NCI-H82 (cell line): ENCODE measurements at regions not wholly inside any gene's neighbourhood (a gene's known extent, or its start where the extent isn't known, plus 50 kb on each side); places are given as distances from the start of the nearest gene placed in this dataset.
"Not testable (repeated sequence)": the region's sequence is repeated elsewhere in the genome, so short reads cannot be mapped to it uniquely, and the experiment has no call there.

Experiments
- DNase-seq: peaks from one replicate; lab custom pipeline; 2025; lab: John Stamatoyannopoulos, UW

- DNase-seq: no peak
Measured at GRCh38 chr19:29154163-29154562, 58.8 kb downstream of the UQCRFS1 start.

DNA sequence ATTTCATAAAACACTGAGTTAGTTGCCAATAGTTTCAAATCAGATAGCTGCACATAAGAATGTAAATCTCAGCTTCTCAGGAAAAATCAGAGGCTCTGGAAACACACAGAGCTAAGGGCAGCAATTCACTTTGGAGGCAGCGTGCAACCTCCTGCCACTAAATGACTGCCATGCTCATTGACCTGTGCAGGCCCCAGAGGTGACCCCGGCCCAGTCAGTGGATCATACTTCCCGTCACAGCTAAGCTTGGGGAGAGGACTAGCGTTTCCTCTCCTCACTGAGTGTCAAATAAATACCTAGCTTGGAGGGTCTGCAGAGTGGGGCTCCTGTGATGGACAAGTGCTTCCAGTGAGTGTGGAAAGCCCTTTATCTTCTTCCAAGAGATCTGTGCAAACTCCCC lies 67.2 kb downstream of the UQCRFS1 start:
- DNase-seq: no peak

DNA sequence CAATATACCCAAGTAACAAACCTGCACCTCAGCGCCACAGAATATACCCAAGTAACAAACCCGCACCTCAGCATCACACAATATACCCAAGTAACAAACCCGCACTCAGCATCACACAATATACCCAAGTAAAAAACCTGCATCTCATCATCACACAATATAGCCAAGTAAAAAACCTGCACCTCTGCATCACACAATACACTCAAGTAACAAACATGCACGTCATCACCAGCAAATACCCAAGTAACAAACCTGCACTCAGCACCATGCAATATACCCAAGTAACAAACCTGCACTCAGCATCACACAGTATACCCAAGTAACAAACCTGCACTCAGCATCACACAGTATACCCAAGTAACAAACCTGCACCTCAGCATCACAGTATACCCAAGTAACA lies 69.8 kb downstream of the UQCRFS1 start:
- DNase-seq: no peak

- DNase-seq: no peak
Measured at GRCh38 chr19:29139227-29139626, 73.7 kb downstream of the UQCRFS1 start.

- not testable (repeated sequence) for DNase-seq
Measured at GRCh38 chr19:29138206-29138605, 74.7 kb downstream of the UQCRFS1 start.

DNA sequence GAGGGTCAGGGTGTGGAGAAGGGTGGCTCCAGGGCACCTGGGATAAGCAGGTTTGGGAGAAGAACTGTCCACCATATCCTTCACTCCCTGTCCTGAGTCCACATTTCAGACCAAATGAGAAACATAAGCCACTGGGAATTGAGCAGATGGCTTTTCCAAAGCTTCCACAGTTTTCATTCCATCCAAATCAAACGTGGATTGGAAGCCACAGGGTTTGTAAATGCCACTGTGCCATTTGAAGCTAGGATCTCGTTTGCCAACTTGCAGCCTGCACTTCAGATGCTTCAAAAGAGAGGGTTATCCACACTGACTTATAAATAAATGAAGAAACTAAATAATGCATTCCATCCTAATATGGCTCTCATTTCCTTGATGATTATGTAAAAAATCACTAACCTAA lies 81.5 kb downstream of the UQCRFS1 start:
- no peak for DNase-seq

GRCh38 chr19:29129148-29129547 lies 83.8 kb downstream of the UQCRFS1 start:
- DNase-seq: no peak

DNA sequence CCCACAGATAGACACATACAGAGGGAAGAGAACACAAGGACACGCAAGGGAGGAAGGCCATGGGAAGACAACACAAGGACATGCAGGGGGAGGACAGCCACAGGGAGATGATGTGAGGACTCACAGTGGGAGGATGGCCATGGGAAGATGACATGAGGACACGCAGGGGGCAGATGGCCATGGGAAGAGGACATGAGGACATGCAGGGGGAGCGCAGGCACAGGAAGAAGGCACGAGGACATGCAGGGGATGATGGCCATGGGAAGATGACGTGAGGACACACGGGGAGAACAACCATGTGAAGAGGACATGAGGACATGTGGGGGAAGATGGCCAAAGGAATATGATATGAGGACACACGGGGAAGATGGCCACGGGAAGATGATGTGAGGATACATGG lies 84.7 kb downstream of the UQCRFS1 start:
- DNase-seq: no peak

- DNase-seq: no peak
Measured at GRCh38 chr19:29122185-29122584, 90.8 kb downstream of the UQCRFS1 start.

DNA sequence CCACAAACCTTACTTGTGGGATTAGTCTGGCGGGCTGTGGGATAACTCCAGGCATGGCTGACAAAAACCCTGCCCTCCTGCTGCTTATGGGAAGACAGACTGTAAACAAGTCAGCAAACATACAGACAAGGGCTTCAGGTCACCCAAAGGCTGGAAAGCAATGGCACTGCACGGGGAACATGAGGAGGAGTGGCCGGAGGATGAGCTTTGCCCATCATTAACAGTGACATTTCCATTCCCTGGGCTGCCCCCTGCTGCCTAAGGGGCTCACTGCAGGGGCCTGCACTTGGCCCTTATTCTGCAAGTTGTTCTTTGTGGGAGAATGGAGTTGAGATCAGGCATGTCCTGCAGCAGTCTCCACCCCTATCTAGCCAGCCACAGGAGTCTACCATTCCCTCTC lies 91.3 kb downstream of the UQCRFS1 start:
- DNase-seq: peak; percentile 21

DNA sequence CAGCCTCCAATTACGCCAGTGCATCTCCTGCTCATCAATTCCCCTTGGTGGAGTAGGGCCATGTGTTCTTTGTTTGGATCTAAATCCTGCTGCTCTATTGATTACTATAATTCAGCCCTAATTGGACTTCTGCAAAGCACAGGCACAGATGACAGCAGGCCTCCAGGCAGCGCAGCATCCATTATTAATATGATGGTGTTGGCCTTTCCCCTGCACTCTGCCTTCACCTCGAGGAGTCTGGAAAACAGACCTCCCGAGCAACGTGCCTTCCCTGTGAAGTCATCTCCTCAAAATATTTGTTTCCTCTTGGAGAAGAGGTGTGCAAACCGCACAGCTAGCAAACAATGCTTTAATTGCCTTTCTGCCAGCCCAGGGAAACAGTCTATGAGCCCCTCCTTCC lies 92.5 kb downstream of the UQCRFS1 start:
- DNase-seq: no peak

GRCh38 chr19:29119590-29119989 lies 93.4 kb downstream of the UQCRFS1 start:
- DNase-seq: no peak

- DNase-seq: no peak
Measured at GRCh38 chr19:29118389-29118788, 94.6 kb downstream of the UQCRFS1 start.

DNA sequence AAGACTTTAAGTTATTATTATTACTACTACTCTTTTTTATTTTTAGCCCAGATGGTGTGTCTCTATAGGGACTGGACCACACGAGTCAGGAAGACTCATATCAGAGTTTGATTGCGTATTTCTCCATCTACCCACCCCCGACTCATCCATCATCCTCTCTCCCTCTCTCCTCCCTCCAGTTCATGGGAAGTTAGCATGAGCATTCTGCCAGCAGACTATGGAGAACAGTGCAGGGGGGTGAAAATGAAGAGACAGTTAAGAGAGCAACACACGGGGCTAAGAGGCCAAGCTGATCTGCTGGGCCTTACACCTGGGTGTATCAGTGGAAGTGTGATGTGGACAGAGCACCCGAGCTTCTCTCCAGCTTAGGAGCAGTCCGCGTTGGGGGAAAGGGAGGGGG lies 95.0 kb downstream of the UQCRFS1 start:
- DNase-seq: no peak

GRCh38 chr19:29115181-29115580 lies 97.8 kb downstream of the UQCRFS1 start:
- DNase-seq: no peak

DNA sequence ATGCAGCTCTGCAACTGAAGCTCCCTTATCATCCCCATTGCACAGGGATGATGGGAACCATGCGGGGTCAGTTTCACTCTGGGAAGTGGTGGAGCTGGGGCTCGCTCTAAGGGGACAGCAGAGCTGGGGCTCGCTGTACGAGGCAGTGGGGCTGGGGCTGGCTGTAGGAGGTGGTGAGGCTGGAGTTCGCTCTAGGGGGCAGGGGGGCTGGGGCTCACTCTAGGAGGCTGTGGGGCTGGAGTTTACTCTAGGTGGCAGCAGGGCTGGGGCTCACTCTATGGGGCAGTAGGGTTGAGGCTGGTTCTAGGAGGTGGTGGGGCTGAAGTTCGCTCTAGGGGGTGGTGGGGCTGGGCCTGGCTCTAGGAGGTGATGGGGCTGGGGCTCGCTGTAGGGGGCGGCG lies 99.1 kb downstream of the UQCRFS1 start:
- DNase-seq: no peak

GRCh38 chr19:29111576-29111975 lies 101.4 kb downstream of the UQCRFS1 start:
- no peak for DNase-seq

GRCh38 chr19:29107831-29108230 lies 105.1 kb downstream of the UQCRFS1 start:
- DNase-seq: no peak

DNA sequence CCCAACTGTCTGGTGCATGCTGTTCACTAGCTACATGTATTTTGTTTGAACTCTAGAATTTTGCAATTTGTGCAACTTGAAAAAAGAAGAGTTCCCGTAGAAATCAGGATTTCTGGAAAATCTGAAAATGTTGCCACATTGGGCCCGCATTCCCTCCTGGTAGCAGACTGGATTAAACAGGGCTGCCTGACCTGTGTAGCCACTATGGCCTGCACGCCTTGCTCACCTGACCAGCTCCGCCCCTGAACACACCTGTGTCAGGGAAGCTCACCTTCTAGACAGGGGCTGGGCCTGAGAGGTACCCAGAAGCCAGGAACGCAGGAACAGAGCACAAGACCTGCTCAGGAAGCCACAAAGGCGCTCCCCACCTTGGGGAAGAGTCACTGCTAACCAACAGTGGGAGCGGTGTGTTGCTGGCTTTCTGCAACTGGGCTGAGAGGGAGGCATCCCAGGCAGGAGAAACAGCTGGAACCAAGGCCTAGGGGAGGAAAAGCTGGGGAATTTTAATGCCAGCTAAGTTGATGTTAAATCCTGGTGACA lies 106.5 kb downstream of the UQCRFS1 start:
- DNase-seq: no peak

GRCh38 chr19:29105629-29106292 lies 107.2 kb downstream of the UQCRFS1 start:
- no peak for DNase-seq

DNA sequence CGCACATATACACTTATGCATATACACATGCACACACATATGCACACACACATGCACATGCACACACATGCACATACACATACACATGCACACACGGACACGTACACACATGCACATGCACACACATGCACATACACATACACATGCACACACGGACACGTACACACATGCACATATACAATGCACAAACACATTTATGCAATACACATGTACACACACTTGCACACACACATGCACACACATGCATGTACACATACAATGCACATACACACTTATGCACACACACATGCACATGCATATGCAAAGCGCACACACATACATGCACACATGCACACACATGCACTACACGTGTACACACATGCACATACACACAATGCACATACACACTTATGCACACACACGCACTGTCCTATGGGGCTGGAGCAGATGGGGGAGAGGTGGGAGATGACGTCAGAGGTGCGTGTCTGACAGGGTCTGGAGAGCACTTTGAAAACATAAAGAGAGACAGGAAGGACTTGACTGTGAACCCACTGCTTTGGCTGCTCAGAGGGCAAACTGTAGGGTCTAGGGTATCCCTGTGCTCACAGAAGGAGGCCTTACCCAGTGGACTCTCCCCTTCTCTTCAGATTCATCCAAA lies 108.2 kb downstream of the UQCRFS1 start:
- DNase-seq: no peak

DNA sequence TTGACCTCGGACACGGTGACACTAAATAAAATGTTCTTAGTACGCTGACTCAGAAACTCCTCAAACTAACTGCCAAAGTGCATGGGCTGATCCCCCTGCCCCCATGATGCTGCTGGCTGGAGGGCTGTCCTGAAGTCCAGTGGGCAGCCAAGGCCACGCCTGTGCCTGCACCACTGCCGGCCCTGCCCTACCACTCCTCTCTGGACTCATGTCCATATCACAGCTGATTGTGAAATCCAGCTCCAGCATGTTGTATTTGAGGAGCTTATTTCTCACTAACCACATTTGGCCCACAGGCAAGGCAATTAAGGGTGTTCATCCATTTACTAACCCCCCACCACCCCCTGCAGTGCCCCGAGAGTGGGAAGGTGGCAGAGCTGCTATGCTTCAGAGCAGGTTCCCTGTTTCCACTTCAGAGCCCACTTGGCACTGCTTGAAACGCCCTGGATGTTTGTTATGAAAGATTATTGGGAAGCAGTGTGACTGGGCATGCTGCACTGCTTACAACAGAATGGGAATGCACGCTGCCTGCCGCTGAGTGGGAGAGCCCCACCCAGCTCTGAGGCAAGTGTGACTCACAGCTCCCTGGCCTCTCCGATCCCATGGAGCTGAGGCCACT lies 114.0 kb downstream of the UQCRFS1 start:
- no peak for DNase-seq

DNA sequence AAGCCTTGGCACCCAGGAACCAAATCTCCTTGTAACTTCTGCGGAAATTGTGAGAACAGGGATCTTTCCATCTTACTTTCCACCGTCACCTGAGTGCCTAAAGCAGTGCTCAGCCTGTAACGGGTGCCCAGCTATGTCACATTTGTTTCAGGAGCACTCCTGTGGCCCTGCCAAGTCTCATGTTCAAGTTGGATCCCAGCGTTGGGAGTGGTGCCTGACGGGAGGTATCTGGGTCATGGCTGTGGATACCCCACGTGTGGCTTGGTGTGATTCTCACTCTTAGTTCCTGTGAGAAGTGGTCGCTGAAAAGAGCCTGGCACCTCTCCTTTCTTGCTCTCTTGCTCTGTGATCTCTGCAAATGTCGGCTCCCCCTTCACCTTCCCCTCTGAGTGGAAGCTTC lies 114.9 kb downstream of the UQCRFS1 start:
- no peak for DNase-seq
